Sigmoid colon (tissue), 4 donors: ENCODE measurements at regions not wholly inside any gene's neighbourhood (a gene's known extent, or its start where the extent isn't known, plus 50 kb on each side); places are given as distances from the start of the nearest gene placed in this dataset.

ENCODE experiments used
- CTCF ChIP-seq, 4 experiments: fragments of 450-650 bp in 3 of 4; fragments of 200-600 bp in 1 of 4; IDR thresholded peaks; one replicate each; pipeline ENCODE4 v1.5.1; 2016 to 2019; ENCODE audit warnings: antibody characterized with exemption in 4 of 4, mild to moderate bottlenecking in 3 of 4, moderate library complexity in 2 of 4
- POLR2A ChIP-seq, 2 donors: fragments of 450-650 bp; IDR thresholded peaks; one replicate each; pipeline ENCODE4 v1.6.1; 2016; ENCODE audit warnings: antibody characterized with exemption in 2 of 2, mild to moderate bottlenecking in 2 of 2, moderate library complexity in 2 of 2
- POLR2AphosphoS5 ChIP-seq, 4 donors: sonication (generic); formaldehyde crosslinking; IDR thresholded peaks; one replicate each; pipeline ENCODE4 v1.6.1; 2017; ENCODE audit warnings: antibody characterized with exemption in 4 of 4

GRCh38 chr17:71821511-71821910, 299.3 kb upstream of the SOX9 start:
- TF ChIP-seq CTCF (IDR thresholded peaks at IDR 0.05) (no peak), POLR2AphosphoS5 (IDR thresholded peaks at IDR 0.05) (no peak), POLR2A (IDR thresholded peaks at IDR 0.05) (no peak)
